Ovary (tissue), 7 donors: ENCODE measurements at regions not wholly inside any gene's neighbourhood (a gene's known extent, or its start where the extent isn't known, plus 50 kb on each side); places are given as distances from the start of the nearest gene placed in this dataset.

Experiments
- DNase-seq, 5 donors: peaks; one replicate each; pipeline ENCODE4 v3.0.0-alpha.2; 2019 to 2020
- H3K27ac ChIP-seq, 2 donors: fragments of 200-600 bp; one replicate each; pipeline versions ENCODE4 v1.5.1 to v1.8.0; 2019 to 2022
- H3K27me3 ChIP-seq: fragments of 200-600 bp; one replicate; pipeline ENCODE4 v1.8.0; 2022
- H3K36me3 ChIP-seq: fragments of 200-600 bp; sonication (generic); one replicate; pipeline ENCODE4 v1.5.1; 2019
- H3K4me1 ChIP-seq: one replicate; pipeline ENCODE4 v1.8.1; 2013; ENCODE audit warnings: mild to moderate bottlenecking, moderate library complexity; ENCODE audit not compliant: insufficient read depth
- H3K4me3 ChIP-seq: fragments of 200-600 bp; sonication (generic); one replicate; pipeline ENCODE4 v1.5.1; 2017
- H3K9me3 ChIP-seq, 2 donors: fragments of 200-600 bp in 1 of 2; sonication (generic) in 1 of 2; one replicate each; pipeline versions ENCODE4 v1.5.1 to v1.8.1; 2013 to 2019; ENCODE audit warnings: mild to moderate bottlenecking in 1 of 2, moderate library complexity in 1 of 2
- EP300 ChIP-seq: sonication (generic); formaldehyde crosslinking; IDR thresholded peaks from one replicate; pipeline ENCODE4 v1.6.1; 2017; ENCODE audit warnings: antibody characterized with exemption
- POLR2A ChIP-seq: fragments of 450-650 bp; IDR thresholded peaks from one replicate; pipeline ENCODE4 v1.6.1; 2017; ENCODE audit warnings: antibody characterized with exemption, mild to moderate bottlenecking, moderate library complexity
- WGBS, 3 donors: extraction: QIAGEN DNeasy Blood & Tissue Kit in 1 of 3; methylation state at CpG; one replicate each; pipeline versions ENCODE4 v1.1.5 to v1.1.7; 2013 to 2017; 5-methylcytosine and 5-hydroxymethylcytosine counted together
- intact Hi-C, 4 donors: fragments of 100-400 bp; cut with DNase I; formaldehyde crosslinking; loops; one replicate each; pipeline versions ENCODE4 v1.11.0 to v1.15.1; 2022 to 2023
- TF ChIP-seq, protein P1 (sequence below), 3 donors: fragments of 450-650 bp in 2 of 3; fragments of 200-600 bp in 1 of 3; IDR thresholded peaks; one replicate each; pipeline versions ENCODE4 v1.5.1 to v1.8.0; 2016 to 2022; ENCODE audit warnings: antibody characterized with exemption in 3 of 3, mild to moderate bottlenecking in 1 of 3
- donor health status: DM: no; HTN: no; CAD: no; lungs with moderate emphysema.
- donor health status: DM: no; HTN: no; CAD: no.
- donor health status: Bipolar disorder and iron deficiency.
- donor health status: DM: no; HTN: no; CAD: no.
- donor health status: DM: yes; HTN: yes; CAD: no.

DNA sequence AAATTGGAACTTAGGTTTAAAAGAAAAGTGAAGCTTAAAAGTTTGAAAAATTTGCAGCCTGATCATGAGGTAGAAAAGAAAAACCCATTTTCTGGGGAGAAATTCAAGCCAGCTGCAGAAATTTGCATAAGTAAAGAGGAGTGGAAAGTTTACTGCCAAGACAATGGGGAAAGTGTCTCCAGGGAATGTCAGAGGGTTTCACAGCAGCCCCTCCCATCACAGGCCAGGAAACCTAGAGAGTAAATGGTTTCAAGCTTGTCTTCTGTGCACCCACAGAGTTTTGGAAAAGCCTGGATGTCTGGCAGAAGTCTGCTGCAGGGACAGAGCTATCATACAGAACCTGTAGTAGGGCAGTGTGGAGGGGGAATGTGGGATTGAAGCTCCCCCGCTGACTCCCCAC, 254.0 kb upstream of the FSIP2 start:
- Histone ChIP-seq H3K4me1 (no peaks in the 10 kb centered on the region), H3K4me3 (no peak overlapping the region), H3K27me3 (no peaks in the 10 kb centered on the region), H3K27ac (no peak overlapping the region), H3K9me3 (no peaks in the 10 kb centered on the region), H3K36me3 (no peaks in the 10 kb centered on the region)
- intact Hi-C loops: no loop called here
- no peak for TF ChIP-seq POLR2A
- no peak for TF ChIP-seq EP300
- TF ChIP-seq, protein P1, sequence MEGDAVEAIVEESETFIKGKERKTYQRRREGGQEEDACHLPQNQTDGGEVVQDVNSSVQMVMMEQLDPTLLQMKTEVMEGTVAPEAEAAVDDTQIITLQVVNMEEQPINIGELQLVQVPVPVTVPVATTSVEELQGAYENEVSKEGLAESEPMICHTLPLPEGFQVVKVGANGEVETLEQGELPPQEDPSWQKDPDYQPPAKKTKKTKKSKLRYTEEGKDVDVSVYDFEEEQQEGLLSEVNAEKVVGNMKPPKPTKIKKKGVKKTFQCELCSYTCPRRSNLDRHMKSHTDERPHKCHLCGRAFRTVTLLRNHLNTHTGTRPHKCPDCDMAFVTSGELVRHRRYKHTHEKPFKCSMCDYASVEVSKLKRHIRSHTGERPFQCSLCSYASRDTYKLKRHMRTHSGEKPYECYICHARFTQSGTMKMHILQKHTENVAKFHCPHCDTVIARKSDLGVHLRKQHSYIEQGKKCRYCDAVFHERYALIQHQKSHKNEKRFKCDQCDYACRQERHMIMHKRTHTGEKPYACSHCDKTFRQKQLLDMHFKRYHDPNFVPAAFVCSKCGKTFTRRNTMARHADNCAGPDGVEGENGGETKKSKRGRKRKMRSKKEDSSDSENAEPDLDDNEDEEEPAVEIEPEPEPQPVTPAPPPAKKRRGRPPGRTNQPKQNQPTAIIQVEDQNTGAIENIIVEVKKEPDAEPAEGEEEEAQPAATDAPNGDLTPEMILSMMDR (IDR thresholded peaks at IDR 0.05): no peak
- no peak for DNase-seq
- WGBS, 3 donors: 77 to 95% (median 94%) methylated on average over 1 of the region's 1 CpG

DNA sequence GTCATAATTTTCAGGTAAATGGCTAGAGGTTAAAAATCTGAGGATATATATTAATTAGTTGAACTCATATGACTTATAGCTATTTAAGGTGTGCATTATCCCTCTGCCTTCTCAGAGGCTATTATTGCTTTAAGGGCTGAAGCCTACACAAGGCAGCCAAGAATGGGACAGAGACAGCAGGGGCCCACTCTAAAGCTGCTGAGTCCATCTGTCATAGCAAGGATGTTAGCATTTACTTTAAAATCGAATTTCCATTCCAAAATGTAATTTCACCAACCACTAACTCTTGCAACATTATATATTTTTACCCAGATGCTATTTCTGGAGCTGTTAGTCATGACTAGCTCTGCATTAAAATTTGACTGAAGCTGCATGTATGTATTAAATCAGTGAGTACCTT, 236.3 kb upstream of the FSIP2 start:
- Histone ChIP-seq H3K9me3 (no peaks in the 10 kb centered on the region), H3K27ac (no peak overlapping the region), H3K4me1 (no peaks in the 10 kb centered on the region), H3K36me3 (no peaks in the 10 kb centered on the region), H3K27me3 (peaks cover 3% of the 10 kb centered on the region), H3K4me3 (no peak overlapping the region)
- DNase-seq: no peak
- intact Hi-C loops: no loop called here
- TF ChIP-seq, protein P1 (IDR thresholded peaks at IDR 0.05): no peak
- TF ChIP-seq POLR2A: no peak
- no peak for TF ChIP-seq EP300
- 30 to 38% (median 33%) methylated on average over 1 of the region's 1 CpG for WGBS, 3 donors

DNA sequence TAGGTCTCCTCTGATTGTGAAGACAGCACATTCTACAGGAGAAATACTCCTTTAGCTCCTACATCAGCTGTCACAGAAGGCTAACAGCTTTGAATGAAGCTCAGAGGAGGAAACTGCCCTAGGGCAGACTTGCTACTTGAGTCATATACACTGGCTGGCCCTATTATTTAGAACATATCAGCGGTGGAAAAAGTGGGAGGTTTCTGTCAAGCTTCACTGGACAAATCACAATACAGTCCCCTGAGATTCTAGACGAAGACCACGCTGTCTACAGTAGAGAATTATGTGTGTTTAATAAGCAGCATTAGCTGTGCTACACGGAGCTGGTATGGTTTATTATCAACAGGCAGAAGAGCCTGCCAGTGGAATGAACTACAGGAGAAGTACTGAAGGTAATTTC, 230.9 kb upstream of the FSIP2 start:
- Histone ChIP-seq H3K9me3 (no peaks in the 10 kb centered on the region), H3K27ac (no peak overlapping the region), H3K4me1 (no peaks in the 10 kb centered on the region), H3K36me3 (no peaks in the 10 kb centered on the region), H3K4me3 (no peak overlapping the region), H3K27me3 (no peaks in the 10 kb centered on the region)
- TF ChIP-seq, protein P1 (IDR thresholded peaks at IDR 0.05): no peak
- TF ChIP-seq POLR2A (no peak), EP300 (no peak)
- WGBS, 3 donors: 28 to 53% (median 37%) methylated on average over 4 of the region's 4 CpGs
- no peak for DNase-seq
- intact Hi-C loops: no loop called here

DNA sequence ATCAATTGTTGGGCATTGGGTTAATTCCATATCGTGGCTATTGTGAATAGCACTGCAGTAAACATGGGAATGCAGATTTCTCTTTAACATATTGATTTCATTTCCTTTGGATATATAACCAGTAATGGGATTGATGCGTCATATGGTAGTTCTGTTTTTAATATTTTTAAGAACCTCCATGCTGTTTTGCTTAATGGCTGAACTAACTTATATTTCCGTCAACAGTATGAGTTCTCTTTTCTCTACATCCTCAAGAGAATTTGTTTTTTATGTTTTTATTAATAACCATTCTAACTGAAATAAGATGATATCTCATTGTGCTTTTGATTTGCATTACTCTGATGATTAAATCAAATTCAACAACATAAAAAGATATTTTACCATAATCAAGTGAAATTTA, 228.5 kb upstream of the FSIP2 start:
- H3K4me1 ChIP-seq: no peaks in the 10 kb centered on the region
- TF ChIP-seq POLR2A: no peak
- TF ChIP-seq, protein P1 (IDR thresholded peaks at IDR 0.05): no peak
- no peak for TF ChIP-seq EP300
- no peak overlapping the region for H3K27ac ChIP-seq
- intact Hi-C loops: no loop called here
- WGBS, 3 donors: 91 to 96% (median 95%) methylated on average over 3 of the region's 3 CpGs
- no peaks in the 10 kb centered on the region for H3K9me3 ChIP-seq
- H3K36me3 ChIP-seq: no peaks in the 10 kb centered on the region
- H3K27me3 ChIP-seq: no peaks in the 10 kb centered on the region
- no peak for DNase-seq
- no peak overlapping the region for H3K4me3 ChIP-seq

DNA sequence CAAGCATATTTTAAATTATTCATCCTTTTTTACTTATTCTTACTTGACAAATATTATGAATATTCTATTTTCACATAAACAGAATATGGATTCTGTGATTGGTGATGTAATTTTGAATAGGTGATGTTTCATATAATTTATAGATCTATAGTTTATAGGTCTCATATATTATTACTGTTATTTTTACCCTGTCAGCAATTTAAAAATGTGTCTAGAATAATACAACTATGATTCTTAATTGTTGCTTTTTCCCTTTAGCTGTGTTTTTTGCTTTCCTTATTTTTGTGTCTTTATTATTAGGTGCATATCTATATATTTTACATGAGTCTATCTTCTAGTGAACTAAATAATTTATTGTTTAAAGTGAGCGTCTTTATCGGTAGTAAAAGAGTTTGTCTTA, 226.7 kb upstream of the FSIP2 start:
- Histone ChIP-seq H3K4me3 (no peak overlapping the region), H3K27ac (no peak overlapping the region), H3K4me1 (no peaks in the 10 kb centered on the region), H3K27me3 (no peaks in the 10 kb centered on the region), H3K36me3 (no peaks in the 10 kb centered on the region), H3K9me3 (no peaks in the 10 kb centered on the region)
- WGBS, 3 donors: 96 to 98% (median 97%) methylated on average over 2 of the region's 2 CpGs
- TF ChIP-seq EP300 (no peak), POLR2A (no peak)
- TF ChIP-seq, protein P1 (IDR thresholded peaks at IDR 0.05): no peak
- intact Hi-C loops: no loop called here
- no peak for DNase-seq
